ENCODE measurements at regions not wholly inside any gene's neighbourhood (a gene's known extent, or its start where the extent isn't known, plus 50 kb on each side); places are given as distances from the start of the nearest gene placed in this dataset.

- Histone ChIP-seq H3K4me3 (ENCODE audit: insufficient read depth, low read depth, low read length) (no peak overlapping the region), H2BK5ac (ENCODE audit: low read depth, low read length, poor library complexity, severe bottlenecking) (no peak overlapping the region), H3K4ac (ENCODE audit: low read depth, low read length) (no peak overlapping the region), H3K36me3 (ENCODE audit: control insufficient read depth, insufficient read depth, low read length) (no peaks in the 10 kb centered on the region), H2BK15ac (ENCODE audit: low read depth, low read length) (no peak overlapping the region), H3K27me3 (ENCODE audit: control insufficient read depth, insufficient read depth, low read length) (no peaks in the 10 kb centered on the region), H3K4me2 (ENCODE audit: low read depth, low read length) (no peak overlapping the region), H2AK5ac (ENCODE audit: low read depth, low read length) (no peak overlapping the region), H2BK20ac (ENCODE audit: low read depth, low read length) (no peak overlapping the region), H3K27ac (ENCODE audit: insufficient read depth, low read length) (no peak overlapping the region), H2AFZ (replicated peaks; ENCODE audit: low read length, poor library complexity) (no peak overlapping the region), H4K20me1 (ENCODE audit: insufficient read depth, low read length) (no peaks in the 10 kb centered on the region), H2BK120ac (ENCODE audit: low read depth, low read length) (no peak overlapping the region), H3K4me1 (ENCODE audit: control insufficient read depth, insufficient read depth, low read length) (peaks cover 2% of the 10 kb centered on the region), H3K18ac (ENCODE audit: low read depth, low read length) (no peak overlapping the region), H3K79me1 (ENCODE audit: low read depth in 1 of 2, low read length in 2 of 2) (no peaks in the 10 kb centered on the region), H3K23ac (ENCODE audit: low read depth, low read length) (no peak overlapping the region), H4K5ac (ENCODE audit: low read depth, low read length) (no peak overlapping the region), H2AK9ac (replicated peaks; ENCODE audit: low read depth, low read length, poor library complexity) (no peak overlapping the region), H4K91ac (ENCODE audit: insufficient read depth, low read depth, low read length) (no peak overlapping the region), H3K56ac (ENCODE audit: extremely low read depth, insufficient read depth, low read length) (no peak overlapping the region), H3K9me1 (ENCODE audit: insufficient read depth, low read length) (no peaks in the 10 kb centered on the region), H3K9me3 (ENCODE audit: control insufficient read depth, insufficient read depth, low read length) (no peaks in the 10 kb centered on the region), H3K9ac (ENCODE audit: low read depth, low read length) (no peak overlapping the region), H4K8ac (ENCODE audit: low read depth in 2 of 2, low read length in 2 of 2) (no peak overlapping the region), H3K14ac (replicated peaks; ENCODE audit: low read depth, low read length) (no peak overlapping the region)
- BruUV-seq (replicated peaks): no TSS peak
- intact Hi-C loops (cut with micrococcal nuclease): loop anchor here (10.0 kb wide), 1 partner anchor 138 kb away; no protein-coding TSS in a partner anchor
- ATAC-seq (ENCODE audit: low read depth): no peak
- WGBS, 2 experiments (ENCODE audit: extremely low coverage in 2 of 2, insufficient read length in 1 of 2): 57% methylated on average over 3 of the region's 4 CpGs; no CpG with 5 or more reads in 1 of the 2 experiments
- peak; percentile 5 for DNase-seq
- ChIA-PET CTCF (no interaction called here), POLR2A (ENCODE audit: unreplicated experiment) (no interaction called here)
- in situ Hi-C loops (cut with MboI; ENCODE audit: low sequenced_read_pairs): no loop called here
- dilution Hi-C loops (cut with HindIII; ENCODE audit: low sequenced_read_pairs, unreplicated experiment): no loop called here
- TF ChIP-seq MXI1 (IDR thresholded peaks at IDR 0.05; ENCODE audit: borderline replicate concordance, low read depth, low read length) (no peak), CEBPB (IDR thresholded peaks at IDR 0.05; ENCODE audit: low read depth, low read length) (no peak), BHLHE40 (IDR thresholded peaks at IDR 0.05; ENCODE audit: low read depth, low read length) (no peak), CTCF (conservative IDR thresholded peaks at IDR 0.05; ENCODE audit: low read depth, low read length) (no peak), POLR2A (IDR thresholded peaks at IDR 0.05; ENCODE audit: low read depth, low read length) (no peak), RFX5 (IDR thresholded peaks at IDR 0.05; ENCODE audit: low read depth, low read length) (no peak), FOS (IDR thresholded peaks at IDR 0.05; ENCODE audit: low read depth, low read length) (no peak), CHD1 (IDR thresholded peaks at IDR 0.05; ENCODE audit: low read depth, low read length) (no peak), ELK1 (IDR thresholded peaks at IDR 0.05; ENCODE audit: borderline replicate concordance, low read depth, low read length) (no peak)
Observed at GRCh38 chr6:23036406-23036983, 467.1 kb downstream of the HDGFL1 start.
